ENCODE measurements at regions not wholly inside any gene's neighbourhood (a gene's known extent, or its start where the extent isn't known, plus 50 kb on each side); places are given as distances from the start of the nearest gene placed in this dataset.
"Not testable (repeated sequence)": the region's sequence is repeated elsewhere in the genome, so short reads cannot be mapped to it uniquely, and the experiment has no call there.

GRCh38 chr4:165814256-165815020 is 58.6 kb upstream of the TLL1 start:
- 64 to 67% (median 65%) methylated on average over 4 of the region's 4 CpGs for WGBS, 3 donors
- ATAC-seq: no peak

GRCh38 chr4:165819126-165819525 is 53.9 kb upstream of the TLL1 start:
- H3K36me3 ChIP-seq (ENCODE audit: insufficient read depth in 1 of 2, low read depth in 1 of 2); DNase-seq; H3K4me3 ChIP-seq; H3K27ac ChIP-seq; intact Hi-C loops (cut with DNase I); H3K27me3 ChIP-seq (ENCODE audit: insufficient read depth in 3 of 3, low read length in 2 of 3); H3K9me3 ChIP-seq; ATAC-seq; H3K4me1 ChIP-seq: not testable (repeated sequence)
- WGBS, 3 donors: 91 to 95% (median 94%) methylated on average over 5 to 6 of the region's 6 CpGs

More at GRCh38 chr4:165814256-165815020, 58.6 kb upstream of the TLL1 start:
- Histone ChIP-seq H3K36me3 (ENCODE audit: insufficient read depth in 1 of 2, low read depth in 1 of 2) (no peaks in the 10 kb centered on the region), H3K27ac (no peak overlapping the region), H3K9me3 (no peaks in the 10 kb centered on the region), H3K27me3 (ENCODE audit: insufficient read depth in 3 of 3, low read length in 2 of 3) (no peaks in the 10 kb centered on the region), H3K4me1 (no peaks in the 10 kb centered on the region), H3K4me3 (no peak overlapping the region)
- DNase-seq: no peak
- no peak for TF ChIP-seq CTCF (IDR thresholded peaks at IDR 0.05)
- intact Hi-C loops (cut with DNase I): no loop called here

All from psoas muscle (tissue), 7 donors.